KOPT-K1 (cell line): ENCODE measurements at regions not wholly inside any gene's neighbourhood (a gene's known extent, or its start where the extent isn't known, plus 50 kb on each side); places are given as distances from the start of the nearest gene placed in this dataset.

Experiments used
- H3K27ac ChIP-seq: fragments of 200-600 bp; sonication (generic); 2 replicates; pipeline ENCODE4 v1.5.1; 2016; ENCODE audit warnings: antibody characterized with exemption, mild to moderate bottlenecking, low read depth, low read length; ENCODE audit not compliant: poor library complexity, severe bottlenecking
- H3K36me3 ChIP-seq: fragments of 200-600 bp; sonication (generic); 2 replicates; pipeline ENCODE4 v1.5.1; 2017; ENCODE audit warnings: antibody characterized with exemption, mild to moderate bottlenecking, low read length, moderate library complexity; ENCODE audit not compliant: insufficient read depth
- H3K9me3 ChIP-seq: fragments of 200-600 bp; sonication (generic); 2 replicates; pipeline ENCODE4 v1.5.1; 2017; ENCODE audit warnings: antibody characterized with exemption, low read length, mild to moderate bottlenecking; ENCODE audit not compliant: insufficient read depth, poor library complexity, severe bottlenecking

GRCh38 chr9:89890326-89890980 is 285.6 kb downstream of the GADD45G start:
- H3K36me3 ChIP-seq, result no peaks in the 10 kb centered on the region
- no peaks in the 10 kb centered on the region for H3K9me3 ChIP-seq
- H3K27ac ChIP-seq, result no peak overlapping the region

GRCh38 chr9:89891221-89891590 is 286.4 kb downstream of the GADD45G start:
- Histone ChIP-seq H3K36me3 (no peaks in the 10 kb centered on the region), H3K27ac (no peak overlapping the region), H3K9me3 (no peaks in the 10 kb centered on the region)

GRCh38 chr9:89891591-89892304 is 286.9 kb downstream of the GADD45G start:
- Histone ChIP-seq H3K27ac (no peak overlapping the region), H3K9me3 (no peaks in the 10 kb centered on the region), H3K36me3 (no peaks in the 10 kb centered on the region)

- Histone ChIP-seq H3K36me3 (no peaks in the 10 kb centered on the region), H3K27ac (no peak overlapping the region), H3K9me3 (no peaks in the 10 kb centered on the region)
Measured at GRCh38 chr9:89892920-89893319, 288.1 kb downstream of the GADD45G start.

GRCh38 chr9:89893886-89894285 is 289.1 kb downstream of the GADD45G start:
- no peak overlapping the region for H3K27ac ChIP-seq
- no peaks in the 10 kb centered on the region for H3K9me3 ChIP-seq
- no peaks in the 10 kb centered on the region for H3K36me3 ChIP-seq

GRCh38 chr9:89896806-89897340 is 292.1 kb downstream of the GADD45G start:
- no peaks in the 10 kb centered on the region for H3K36me3 ChIP-seq
- no peak overlapping the region for H3K27ac ChIP-seq

GRCh38 chr9:89899573-89899972 is 294.8 kb downstream of the GADD45G start:
- Histone ChIP-seq H3K9me3 (no peaks in the 10 kb centered on the region), H3K27ac (no peak overlapping the region), H3K36me3 (no peaks in the 10 kb centered on the region)

More at GRCh38 chr9:89896806-89897340, 292.1 kb downstream of the GADD45G start:
- no peaks in the 10 kb centered on the region for H3K9me3 ChIP-seq

- Histone ChIP-seq H3K36me3 (no peaks in the 10 kb centered on the region), H3K9me3 (no peaks in the 10 kb centered on the region), H3K27ac (no peak overlapping the region)
Measured at GRCh38 chr9:89901920-89902319, 297.1 kb downstream of the GADD45G start.

- H3K27ac ChIP-seq, result no peak overlapping the region
- H3K36me3 ChIP-seq, result no peaks in the 10 kb centered on the region
- no peaks in the 10 kb centered on the region for H3K9me3 ChIP-seq
Measured at GRCh38 chr9:89902450-89903140, 297.8 kb downstream of the GADD45G start.

GRCh38 chr9:89903141-89903475 is 298.3 kb downstream of the GADD45G start:
- H3K27ac ChIP-seq, result no peak overlapping the region
- H3K36me3 ChIP-seq, result no peaks in the 10 kb centered on the region
- H3K9me3 ChIP-seq, result no peaks in the 10 kb centered on the region

GRCh38 chr9:89905606-89906338 is 301.0 kb downstream of the GADD45G start:
- H3K9me3 ChIP-seq, result no peaks in the 10 kb centered on the region
- no peaks in the 10 kb centered on the region for H3K36me3 ChIP-seq
- H3K27ac ChIP-seq, result no peak overlapping the region

GRCh38 chr9:89911721-89912604 is 307.2 kb downstream of the GADD45G start:
- no peaks in the 10 kb centered on the region for H3K36me3 ChIP-seq
- no peak overlapping the region for H3K27ac ChIP-seq
- no peaks in the 10 kb centered on the region for H3K9me3 ChIP-seq

GRCh38 chr9:89912605-89912953 is 307.8 kb downstream of the GADD45G start:
- H3K36me3 ChIP-seq, result no peaks in the 10 kb centered on the region
- no peaks in the 10 kb centered on the region for H3K9me3 ChIP-seq
- no peak overlapping the region for H3K27ac ChIP-seq

GRCh38 chr9:89915187-89915586 is 310.4 kb downstream of the GADD45G start:
- no peak overlapping the region for H3K27ac ChIP-seq
- H3K9me3 ChIP-seq, result no peaks in the 10 kb centered on the region
- no peaks in the 10 kb centered on the region for H3K36me3 ChIP-seq
